GM20000 (cell line): ENCODE measurements at regions not wholly inside any gene's neighbourhood (a gene's known extent, or its start where the extent isn't known, plus 50 kb on each side); places are given as distances from the start of the nearest gene placed in this dataset.

Experiments
- DNase-seq: peaks from one replicate; pipeline ENCODE4 v3.0.0; 2012; ENCODE audit warnings: low spot score
- TF ChIP-seq, protein P1 (sequence below): IDR thresholded peaks from 2 replicates; pipeline ENCODE4 v1.5.1; 2012; ENCODE audit warnings: mild to moderate bottlenecking, control low read depth; ENCODE audit errors: extremely low read depth, missing control alignments

DNA sequence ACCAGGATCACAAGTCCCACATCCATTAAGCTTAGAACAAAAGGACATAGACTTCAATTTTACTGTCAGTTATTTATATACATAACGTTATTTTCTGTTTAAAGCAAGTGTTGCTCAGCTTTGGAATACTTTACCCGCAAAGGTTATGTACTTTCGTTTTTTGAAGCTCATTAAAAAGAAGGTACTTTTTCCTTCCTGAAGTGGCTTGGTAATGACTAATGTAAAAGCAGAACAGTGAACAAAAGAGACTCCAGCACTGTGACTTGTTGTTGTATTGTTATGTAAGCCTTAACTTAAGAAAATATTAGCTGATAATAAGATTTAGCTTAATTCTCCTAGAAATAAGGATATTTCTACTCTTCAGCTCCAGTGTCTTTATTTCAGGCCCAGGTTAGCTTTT is 97.3 kb upstream of the SLCO6A1 start:
- peak; percentile 8 for DNase-seq
- TF ChIP-seq, protein P1, sequence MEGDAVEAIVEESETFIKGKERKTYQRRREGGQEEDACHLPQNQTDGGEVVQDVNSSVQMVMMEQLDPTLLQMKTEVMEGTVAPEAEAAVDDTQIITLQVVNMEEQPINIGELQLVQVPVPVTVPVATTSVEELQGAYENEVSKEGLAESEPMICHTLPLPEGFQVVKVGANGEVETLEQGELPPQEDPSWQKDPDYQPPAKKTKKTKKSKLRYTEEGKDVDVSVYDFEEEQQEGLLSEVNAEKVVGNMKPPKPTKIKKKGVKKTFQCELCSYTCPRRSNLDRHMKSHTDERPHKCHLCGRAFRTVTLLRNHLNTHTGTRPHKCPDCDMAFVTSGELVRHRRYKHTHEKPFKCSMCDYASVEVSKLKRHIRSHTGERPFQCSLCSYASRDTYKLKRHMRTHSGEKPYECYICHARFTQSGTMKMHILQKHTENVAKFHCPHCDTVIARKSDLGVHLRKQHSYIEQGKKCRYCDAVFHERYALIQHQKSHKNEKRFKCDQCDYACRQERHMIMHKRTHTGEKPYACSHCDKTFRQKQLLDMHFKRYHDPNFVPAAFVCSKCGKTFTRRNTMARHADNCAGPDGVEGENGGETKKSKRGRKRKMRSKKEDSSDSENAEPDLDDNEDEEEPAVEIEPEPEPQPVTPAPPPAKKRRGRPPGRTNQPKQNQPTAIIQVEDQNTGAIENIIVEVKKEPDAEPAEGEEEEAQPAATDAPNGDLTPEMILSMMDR, result no peak

DNA sequence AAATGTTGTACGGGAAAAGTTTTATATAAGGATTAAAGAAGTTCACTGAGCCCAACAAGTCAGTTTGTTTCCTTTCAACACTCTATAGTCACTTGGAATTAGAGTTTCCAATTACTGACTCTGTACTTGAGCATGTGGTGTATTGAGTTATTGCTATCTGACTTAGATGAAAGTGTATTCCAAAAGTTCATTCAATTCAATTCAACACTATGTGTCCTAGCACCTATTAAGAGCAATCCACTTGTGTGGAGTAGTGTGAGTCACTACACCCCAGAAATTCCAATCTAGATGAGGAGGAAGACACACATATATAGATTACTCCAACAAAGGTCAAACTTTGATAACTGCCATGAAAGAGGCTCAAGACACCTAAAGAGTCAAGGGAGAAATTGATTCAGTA is 98.2 kb upstream of the SLCO6A1 start:
- TF ChIP-seq, protein P1, result no peak
- DNase-seq, result no peak

DNA sequence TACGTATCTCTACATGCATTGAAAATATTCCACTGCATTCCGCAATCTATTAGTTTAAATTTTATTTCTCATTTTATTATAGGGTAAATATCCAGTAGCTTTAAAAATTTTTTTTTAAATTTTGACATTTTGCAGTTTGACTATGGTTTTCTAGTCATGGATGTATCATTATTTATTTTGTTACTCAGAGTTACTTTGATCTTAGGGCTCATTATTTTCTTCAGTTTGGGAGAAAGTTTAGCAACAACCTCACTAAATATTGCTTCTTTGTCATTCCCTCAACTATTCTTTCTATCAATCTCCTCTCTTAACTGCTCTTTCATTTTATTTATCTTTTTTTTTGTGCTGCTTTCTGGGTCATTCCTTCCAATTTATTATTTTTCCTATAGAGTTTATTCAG is 100.5 kb upstream of the SLCO6A1 start:
- TF ChIP-seq, protein P1, result no peak
- no peak for DNase-seq

DNA sequence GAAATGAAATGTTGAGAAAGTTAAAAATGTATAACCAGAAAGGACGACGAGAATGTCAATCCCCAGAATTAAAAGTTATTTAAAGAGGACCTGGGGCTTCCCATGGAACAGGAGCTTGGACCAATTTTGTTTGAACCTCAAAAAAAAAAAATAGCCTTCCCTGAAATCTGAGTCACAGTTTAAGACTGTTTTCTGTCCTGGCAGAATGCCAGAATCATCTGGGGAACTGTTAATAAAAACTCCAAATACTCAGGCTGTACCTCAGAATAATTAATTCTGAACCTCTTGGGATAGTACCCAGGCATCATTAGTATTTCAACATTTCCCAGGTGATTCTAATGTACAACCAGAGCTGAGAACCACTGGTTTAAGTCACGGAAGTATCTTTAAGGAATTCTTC is 102.2 kb upstream of the SLCO6A1 start:
- DNase-seq, result no peak
- TF ChIP-seq, protein P1, result no peak

DNA sequence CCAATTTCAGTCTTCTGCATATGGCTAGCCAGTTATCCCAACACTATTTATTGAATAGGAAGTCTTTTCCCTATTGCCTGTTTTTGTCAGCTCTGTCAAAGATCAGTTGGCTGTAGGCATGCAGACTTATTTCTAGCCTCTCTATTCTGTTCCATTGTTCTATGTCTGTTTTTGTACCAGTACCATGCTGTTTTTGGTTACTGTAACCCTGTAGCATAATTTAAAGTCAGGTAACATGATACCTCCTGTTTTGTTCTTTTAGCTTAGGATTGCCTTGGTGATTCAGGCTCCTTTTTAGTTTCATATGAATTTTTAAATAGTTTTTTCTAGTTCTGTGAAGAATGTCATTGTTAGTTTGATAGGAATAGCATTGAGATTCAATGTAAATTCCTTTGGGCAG is 104.9 kb upstream of the SLCO6A1 start:
- no peak for DNase-seq
- TF ChIP-seq, protein P1, result no peak

DNA sequence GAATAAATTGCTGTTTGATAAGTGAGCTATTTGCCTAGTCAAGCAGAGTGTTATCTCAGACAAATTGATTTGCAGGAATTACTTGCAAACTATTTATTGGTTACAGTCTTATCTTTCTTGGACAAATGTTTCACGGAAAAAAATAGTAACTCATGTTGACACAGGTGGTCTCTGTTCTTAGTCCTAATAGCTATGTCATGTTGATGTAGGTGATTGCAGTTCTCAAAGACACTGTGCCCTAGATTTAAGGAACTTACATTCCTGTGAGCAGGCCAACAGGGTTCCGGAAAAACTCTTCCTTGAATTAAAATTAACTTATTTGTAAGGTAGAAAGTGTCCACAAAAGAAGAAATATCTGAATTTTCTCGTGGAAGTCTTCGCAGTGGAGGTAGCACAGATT is 109.6 kb upstream of the SLCO6A1 start:
- no peak for DNase-seq
- TF ChIP-seq, protein P1, result no peak

DNA sequence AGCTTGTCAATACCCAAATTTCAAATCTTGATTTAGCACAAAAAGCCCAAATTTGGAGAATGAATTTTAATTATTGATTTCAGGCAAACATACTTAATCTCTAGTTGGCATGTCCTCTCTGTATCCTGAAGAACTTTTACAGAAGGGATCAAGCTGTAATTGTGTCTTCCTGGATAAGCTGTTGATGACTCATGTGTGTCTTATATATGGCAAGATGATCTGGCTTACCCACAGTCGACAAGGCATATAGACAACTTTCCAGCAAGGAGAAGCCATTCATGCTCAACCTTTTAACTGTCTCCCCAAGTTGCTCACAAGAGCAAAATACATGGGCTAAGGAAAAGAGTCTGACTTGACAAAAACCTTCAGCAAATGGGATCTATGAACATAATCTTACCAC is 112.5 kb upstream of the SLCO6A1 start:
- TF ChIP-seq, protein P1, result no peak
- no peak for DNase-seq
